K562 (cell line): ENCODE measurements at regions not wholly inside any gene's neighbourhood (a gene's known extent, or its start where the extent isn't known, plus 50 kb on each side); places are given as distances from the start of the nearest gene placed in this dataset.

Source experiments
- ATAC-seq: fragments of 200-7000 bp; cut with Tn5 transposase; 3 replicates; pipeline ENCODE4 v1.9.1; 2020; ENCODE audit warnings: moderate library complexity
- BruUV-seq: library from RNA; stranded (reverse); fragments of 400-500 nt; replicated peaks from 2 replicates; lab custom pipeline; 2021; lab: Mats Ljungman, UMichigan
- CTCF ChIA-PET: fragments of 300-600 bp; formaldehyde crosslinking; extraction: SDS; loops from one replicate; lab custom pipeline; 2021; ENCODE audit warnings: low intra/inter-chr PET ratio; lab: Yijun Ruan, JAX
- POLR2A ChIA-PET: fragments of 300-600, 350-650 bp; sonication (Branson Sonifier 250); formaldehyde crosslinking; extraction: SDS; loops from one replicate; lab custom pipeline; 2021; ENCODE audit warnings: antibody characterized with exemption, inconsistent platforms; lab: Yijun Ruan, JAX
- DNase-seq, 4 experiments: peaks; one replicate each; pipeline versions ENCODE4 v3.0.0 to v3.0.0-alpha.2; 2011 to 2018; ENCODE audit warnings: low spot score in 3 of 4, mixed read lengths in 3 of 4; ENCODE audit errors: extremely low read depth in 1 of 4
- FAIRE-seq: peaks from 2 replicates; lab custom pipeline; 2011; peaks lifted over from hg19 to GRCh38; lab: Jason Lieb, UNC
- H2AFZ ChIP-seq: 2 replicates; pipeline ENCODE4 v1.6.0; 2011; ENCODE audit warnings: low read depth, low read length, control low read depth, inconsistent platforms
- H3K27ac ChIP-seq: fragments of 200-600 bp; 3 replicates; pipeline ENCODE4 v1.8.0; 2011; ENCODE audit warnings: low read depth, mild to moderate bottlenecking, control low read depth, inconsistent platforms, low read length, moderate library complexity, mixed read lengths; ENCODE audit errors: extremely low read depth
- H3K27me3 ChIP-seq, 2 experiments: fragments of 300-600 bp in 1 of 2; 2 replicates in 1 of 2; 3 replicates in 1 of 2; pipeline versions ENCODE4 v1.6.0 to v1.8.0; 2011; ENCODE audit warnings: inconsistent platforms in 2 of 2, low read length in 2 of 2, mild to moderate bottlenecking in 1 of 2, mixed read lengths in 1 of 2, moderate library complexity in 1 of 2; ENCODE audit not compliant: control insufficient read depth in 2 of 2, insufficient read depth in 2 of 2
- H3K36me3 ChIP-seq: fragments of 300-600 bp; 3 replicates; pipeline ENCODE4 v1.8.0; 2011; ENCODE audit warnings: mild to moderate bottlenecking, low read length, inconsistent platforms; ENCODE audit not compliant: control insufficient read depth, insufficient read depth
- H3K4me1 ChIP-seq, 2 experiments: fragments of 200-600 bp in 1 of 2; replicated peaks in 1 of 2; 2 replicates in 1 of 2; 3 replicates in 1 of 2; pipeline versions ENCODE4 v1.5.1 to v1.8.0; 2011; ENCODE audit warnings: inconsistent platforms in 2 of 2, low read length in 2 of 2, mild to moderate bottlenecking in 1 of 2, mixed read lengths in 1 of 2, moderate library complexity in 1 of 2; ENCODE audit not compliant: control insufficient read depth in 2 of 2, insufficient read depth in 2 of 2
- H3K4me2 ChIP-seq: 2 replicates; pipeline ENCODE4 v1.6.1; 2011; ENCODE audit warnings: low read length, control low read depth, inconsistent platforms, mixed read lengths; ENCODE audit not compliant: insufficient read depth
- H3K4me3 ChIP-seq: fragments of 200-600 bp; sonication (generic), shearing (Covaris generic); 2 replicates; pipeline ENCODE4 v1.5.1; 2016; ENCODE audit warnings: control low read depth, inconsistent platforms
- H3K79me2 ChIP-seq: fragments of 200-600 bp; 3 replicates; pipeline ENCODE4 v1.8.0; 2011; ENCODE audit warnings: low read length, inconsistent platforms; ENCODE audit not compliant: control insufficient read depth, insufficient read depth
- H3K9ac ChIP-seq, 2 experiments: 2 replicates each; pipeline versions ENCODE4 v1.6.0 to v1.6.1; 2011; ENCODE audit warnings: low read depth in 2 of 2, low read length in 2 of 2, control low read depth in 1 of 2, inconsistent platforms in 1 of 2, mild to moderate bottlenecking in 1 of 2, mixed read lengths in 1 of 2; ENCODE audit not compliant: insufficient read depth in 1 of 2
- H3K9me1 ChIP-seq: one replicate; pipeline ENCODE4 v1.6.0; 2011; ENCODE audit warnings: inconsistent platforms, mild to moderate bottlenecking, low read length, moderate library complexity; ENCODE audit not compliant: control insufficient read depth, insufficient read depth
- H3K9me3 ChIP-seq: replicated peaks from 2 replicates; pipeline ENCODE4 v1.5.1; 2011; ENCODE audit warnings: low read depth, low read length, inconsistent platforms; ENCODE audit not compliant: control insufficient read depth, insufficient read depth
- H4K20me1 ChIP-seq: replicated peaks from 2 replicates; pipeline ENCODE4 v1.6.1; 2011; ENCODE audit warnings: low read length, inconsistent platforms, mixed read lengths; ENCODE audit not compliant: control insufficient read depth, insufficient read depth
- GABPA ChIP-seq: fragments of 200-800 bp; sonication (Bioruptor generic); conservative IDR thresholded peaks from 2 replicates; pipeline ENCODE4 v1.6.1; 2016; ENCODE audit warnings: low read depth, missing genetic modification characterization, missing compliant biosample characterization
- JUNB ChIP-seq: fragments of 450-650 bp; formaldehyde crosslinking; conservative IDR thresholded peaks from 2 replicates; pipeline ENCODE4 v1.4.0; 2020; ENCODE audit warnings: mild to moderate bottlenecking
- KLF10 ChIP-seq: fragments of 250-450 bp; sonication (Bioruptor Pico); IDR thresholded peaks from 2 replicates; pipeline ENCODE4 v1.6.1; 2021; ENCODE audit warnings: matching md5 sums
- PHB ChIP-seq: fragments of 250-450 bp; sonication (Bioruptor Pico); IDR thresholded peaks from 2 replicates; pipeline ENCODE4 v1.5.0; 2021
- PTBP1 ChIP-seq: fragments of 200-400 bp; formaldehyde crosslinking; IDR thresholded peaks from 2 replicates; pipeline ENCODE4 v1.6.1; 2017; ENCODE audit warnings: low read depth, low read length
- RBM14 ChIP-seq: fragments of 200-400 bp; formaldehyde crosslinking; IDR thresholded peaks from 2 replicates; pipeline ENCODE4 v1.6.1; 2018; ENCODE audit warnings: low read depth, mild to moderate bottlenecking, low read length, moderate library complexity, borderline replicate concordance; ENCODE audit not compliant: insufficient read depth
- SAFB2 ChIP-seq: fragments of 200-400 bp; formaldehyde crosslinking; IDR thresholded peaks from 2 replicates; pipeline ENCODE4 v1.6.1; 2018; ENCODE audit warnings: borderline replicate concordance, low read length, low read depth, moderate library complexity; ENCODE audit not compliant: severe bottlenecking
- SMAD4 ChIP-seq: fragments of 250-450 bp; sonication (Bioruptor Pico); conservative IDR thresholded peaks from 2 replicates; pipeline ENCODE4 v1.8.0; 2021; ENCODE audit warnings: inconsistent platforms, mild to moderate bottlenecking, moderate library complexity
- ZKSCAN1 ChIP-seq: fragments of 150-350 bp; IDR thresholded peaks from 2 replicates; pipeline ENCODE4 v1.6.1; 2016; ENCODE audit warnings: low read depth, low read length
- ZNF239 ChIP-seq: fragments of 250-450 bp; sonication (Bioruptor Pico); IDR thresholded peaks from 2 replicates; pipeline ENCODE4 v1.4.0; 2020; ENCODE audit warnings: mild to moderate bottlenecking
- WGBS: fragments of 100-300 bp; shearing (Covaris generic); methylation state at CpG from one replicate; pipeline ENCODE4 v1.1.6; 2016; ENCODE audit warnings: low coverage, mixed read lengths; ENCODE audit not compliant: insufficient coverage; ENCODE audit errors: missing lambda C conversion rate; 5-methylcytosine and 5-hydroxymethylcytosine counted together
- in situ Hi-C: fragments of 300-500 bp; cut with MboI; formaldehyde crosslinking; loops from 4 replicates; pipeline ENCODE4 v1.15.0; 2018; ENCODE audit warnings: inconsistent platforms, mixed read lengths
- intact Hi-C: fragments of 100-400 bp; cut with micrococcal nuclease; formaldehyde crosslinking; loops from 2 replicates; pipeline ENCODE4 v1.14.2; 2022

- no peak for FAIRE-seq
- Histone ChIP-seq H3K4me3 (no peak overlapping the region), H2AFZ (no peak overlapping the region), H3K9me3 (no peaks in the 10 kb centered on the region), H3K79me2 (no peaks in the 10 kb centered on the region), H3K9me1 (no peaks in the 10 kb centered on the region), H3K27ac (no peak overlapping the region), H3K36me3 (no peaks in the 10 kb centered on the region), H3K4me1 (no peaks in the 10 kb centered on the region), H3K9ac (no peak overlapping the region), H4K20me1 (no peaks in the 10 kb centered on the region), H3K27me3 (no peaks in the 10 kb centered on the region), H3K4me2 (no peak overlapping the region)
- ChIA-PET POLR2A (no interaction called here), CTCF (no interaction called here)
- DNase-seq, result no peak
- no peak for TF ChIP-seq ZNF239 (CRISPR knock-in tag)
- no peak for TF ChIP-seq ZKSCAN1
- no peak for TF ChIP-seq PHB (CRISPR knock-in tag)
- TF ChIP-seq RBM14, result no peak
- TF ChIP-seq JUNB (CRISPR knock-in tag), result no peak
- no peak for TF ChIP-seq KLF10 (CRISPR knock-in tag)
- TF ChIP-seq PTBP1, result no peak
- TF ChIP-seq SMAD4, result no peak
- no peak for TF ChIP-seq GABPA (tag)
- TF ChIP-seq SAFB2, result no peak
- ATAC-seq, result no peak
- no TSS peak for BruUV-seq
- intact Hi-C loops, result no loop called here
- in situ Hi-C loops, result no loop called here
- WGBS, result 4% methylated on average over 2 of the region's 2 CpGs
Observed at GRCh38 chr17:70878879-70879278, 709.5 kb downstream of the KCNJ2 start.
